GM06990 (cell line): ENCODE measurements at regions not wholly inside any gene's neighbourhood (a gene's known extent, or its start where the extent isn't known, plus 50 kb on each side); places are given as distances from the start of the nearest gene placed in this dataset.
"Not testable (repeated sequence)": the region's sequence is repeated elsewhere in the genome, so short reads cannot be mapped to it uniquely, and the experiment has no call there.

Source experiments
- DNase-seq: peaks from one replicate; pipeline ENCODE4 v3.0.0-alpha.2; 2011; ENCODE audit not compliant: insufficient read length; ENCODE audit errors: extremely low read depth
- H3K27me3 ChIP-seq: replicated peaks from 2 replicates; pipeline ENCODE4 v1.6.0; 2011; ENCODE audit warnings: low read length; ENCODE audit not compliant: control insufficient read depth, insufficient read depth
- H3K36me3 ChIP-seq: 2 replicates; pipeline ENCODE4 v1.5.1; 2011; ENCODE audit warnings: low read length; ENCODE audit not compliant: control insufficient read depth, insufficient read depth
- H3K4me3 ChIP-seq: replicated peaks from 2 replicates; pipeline ENCODE4 v1.5.1; 2011; ENCODE audit warnings: low read depth, mild to moderate bottlenecking, control low read depth, low read length
- CTCF ChIP-seq: IDR thresholded peaks from 2 replicates; pipeline ENCODE4 v1.5.1; 2011; ENCODE audit warnings: low read length, control low read depth, mild to moderate bottlenecking, inconsistent platforms; ENCODE audit not compliant: insufficient read depth, poor library complexity, severe bottlenecking

- Histone ChIP-seq H3K4me3 (no peak overlapping the region), H3K36me3 (no peaks in the 10 kb centered on the region), H3K27me3 (no peaks in the 10 kb centered on the region)
- peak; percentile 56 for DNase-seq
- no peak for TF ChIP-seq CTCF
Observed at GRCh38 chr12:9361879-9362326, 153.7 kb upstream of the PZP start.

DNA sequence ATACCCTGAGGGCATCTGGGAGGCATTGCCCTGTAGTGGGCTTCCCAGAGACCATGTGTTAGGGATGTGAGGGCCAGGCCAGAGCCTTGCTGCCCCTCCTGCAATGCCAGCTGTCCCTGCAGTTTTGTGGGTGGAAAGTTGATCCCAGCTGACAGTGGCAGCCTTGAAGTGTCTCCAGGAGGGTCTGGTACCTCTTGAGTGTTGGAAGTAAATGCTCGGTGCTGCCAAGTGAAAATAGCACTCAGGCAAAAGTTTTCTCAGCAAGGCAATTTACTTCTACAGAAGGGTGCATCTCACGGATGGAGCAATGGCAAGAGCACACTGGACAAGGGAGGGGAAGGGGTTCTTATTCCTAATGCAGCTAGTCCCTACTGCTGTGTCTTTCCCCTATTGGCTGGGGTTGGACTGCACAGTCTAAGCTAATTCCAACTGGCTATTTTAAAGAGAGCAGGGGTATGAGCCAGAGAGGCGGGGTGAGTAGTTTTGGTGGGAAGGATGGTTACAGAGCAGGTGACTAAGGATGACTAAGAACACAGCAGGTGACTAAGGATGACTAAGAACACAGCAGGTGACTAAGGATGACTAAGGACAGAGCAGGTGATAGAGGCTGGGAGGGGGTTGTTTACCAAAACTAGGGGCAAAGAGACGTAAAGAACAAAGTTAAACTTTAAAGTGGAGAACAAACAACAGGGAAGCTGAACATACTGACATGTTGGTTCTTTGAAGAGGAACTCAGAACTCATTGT is 146.0 kb upstream of the PZP start:
- not testable (repeated sequence) for H3K27me3 ChIP-seq, H3K36me3 ChIP-seq, DNase-seq, H3K4me3 ChIP-seq

- no peak overlapping the region for H3K4me3 ChIP-seq
- no peak for TF ChIP-seq CTCF
- H3K27me3 ChIP-seq, result no peaks in the 10 kb centered on the region
- no peak for DNase-seq
- no peaks in the 10 kb centered on the region for H3K36me3 ChIP-seq
Observed at GRCh38 chr12:9351136-9351535, 142.9 kb upstream of the PZP start.

DNA sequence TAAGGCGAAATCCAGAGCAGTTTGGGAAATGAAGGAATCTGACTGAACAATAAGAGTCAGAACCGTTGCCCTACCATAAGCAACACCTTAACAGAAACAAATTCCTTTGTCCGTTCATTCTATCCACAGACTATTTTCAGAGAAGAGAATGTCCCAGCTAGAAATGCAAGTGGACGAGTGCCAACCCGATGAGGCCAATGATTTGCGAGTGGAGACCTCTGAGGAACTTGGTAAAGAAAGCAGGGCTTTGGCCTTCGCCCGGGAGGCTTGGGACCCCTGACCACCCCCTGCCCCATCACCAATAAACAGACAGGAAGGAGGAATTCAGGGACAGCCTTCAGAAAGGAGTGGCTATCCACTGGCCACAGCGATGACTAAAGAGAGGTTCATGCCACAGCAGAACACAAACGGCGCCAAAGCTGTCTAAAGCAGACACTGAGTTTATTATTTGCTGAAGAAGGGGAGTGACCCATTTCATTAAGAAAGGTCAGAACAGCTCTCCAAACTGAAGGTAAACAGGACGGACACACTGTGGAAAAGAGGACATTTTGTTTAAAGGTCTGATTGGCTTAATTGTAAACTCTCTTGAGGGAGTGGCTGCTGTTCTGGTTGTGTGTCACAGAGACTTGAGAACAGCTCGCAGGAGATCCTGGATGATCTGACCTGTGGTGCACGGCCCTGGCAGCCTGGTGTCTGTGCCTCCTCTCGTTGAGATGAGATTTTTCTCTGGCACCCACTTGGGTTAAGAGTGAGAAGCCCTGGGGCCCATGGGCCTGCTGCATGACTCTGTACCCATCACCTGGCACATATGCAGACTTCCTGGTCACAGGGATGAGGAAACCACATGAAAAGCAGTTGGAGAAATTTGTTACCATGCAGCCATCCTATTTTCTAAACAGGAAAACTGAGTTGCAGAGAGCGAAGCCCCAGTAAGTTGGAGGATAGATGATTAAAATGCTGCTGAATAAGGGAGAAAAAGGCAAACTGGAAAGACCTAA is 142.0 kb upstream of the PZP start:
- Histone ChIP-seq H3K36me3 (no peaks in the 10 kb centered on the region), H3K27me3 (no peaks in the 10 kb centered on the region), H3K4me3 (no peak overlapping the region)
- no peak for TF ChIP-seq CTCF
- DNase-seq, result no peak

DNA sequence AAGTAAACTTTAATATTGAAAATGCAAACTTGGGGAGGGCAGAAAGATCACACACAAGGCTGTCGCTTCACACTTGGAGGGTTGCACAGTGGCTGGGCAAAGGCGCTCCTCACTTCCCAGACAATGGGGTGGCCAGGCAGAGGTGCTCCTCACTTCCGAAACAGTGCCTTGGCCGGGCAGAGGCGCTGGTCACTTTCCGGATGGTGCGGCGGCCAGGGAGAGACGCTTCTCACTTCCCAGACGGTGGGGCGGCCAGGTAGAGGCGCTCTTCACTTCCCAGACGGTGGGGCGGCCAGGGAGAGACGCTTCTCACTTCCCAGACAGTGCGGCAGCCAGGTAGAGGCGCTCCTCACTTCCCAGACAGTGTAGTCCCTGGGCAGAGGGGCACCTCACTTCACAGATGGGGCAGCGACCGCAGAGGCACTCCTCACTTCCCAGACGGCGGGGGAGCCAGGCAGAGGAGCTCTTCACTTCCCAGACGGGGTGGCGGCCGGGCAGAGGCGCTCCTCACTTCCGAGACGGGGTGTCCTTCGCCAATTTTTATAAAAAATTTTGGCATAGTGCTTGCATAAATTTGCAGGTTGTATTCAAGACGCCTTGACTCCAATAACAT is 140.8 kb upstream of the PZP start:
- Histone ChIP-seq H3K27me3 (no peaks in the 10 kb centered on the region), H3K36me3 (no peaks in the 10 kb centered on the region), H3K4me3 (no peak overlapping the region)
- no peak for TF ChIP-seq CTCF
- no peak for DNase-seq
